ENCODE measurements at regions not wholly inside any gene's neighbourhood (a gene's known extent, or its start where the extent isn't known, plus 50 kb on each side); places are given as distances from the start of the nearest gene placed in this dataset.

- no peak for TF ChIP-seq CTCF (IDR thresholded peaks at IDR 0.05)
- no peak for TF ChIP-seq POLR2A (IDR thresholded peaks at IDR 0.05)
Measured at GRCh38 chr15:25235391-25235790, 203.4 kb downstream of the UBE3A start.

All from uterus (tissue), 2 donors.